ENCODE measurements at regions not wholly inside any gene's neighbourhood (a gene's known extent, or its start where the extent isn't known, plus 50 kb on each side); places are given as distances from the start of the nearest gene placed in this dataset.

GRCh38 chr2:137892739-137893138 lies 71.5 kb upstream of the HNMT start:
- Mint-ChIP-seq H3K36me3 (ENCODE audit: low read depth) (no peaks in the 10 kb centered on the region), H3K4me1 (peaks cover 21% of the 10 kb centered on the region), H3K27ac (ENCODE audit: unreplicated experiment) (no peak overlapping the region), H3K9me3 (no peaks in the 10 kb centered on the region), H3K27me3 (ENCODE audit: low read depth) (peaks cover 3% of the 10 kb centered on the region), H3K4me3 (no peak overlapping the region)
- no peak for DNase-seq (ENCODE audit: low read depth, low spot score)
- no peak for TF ChIP-seq CTCF (conservative IDR thresholded peaks at IDR 0.05)

GRCh38 chr2:137893145-137893544 lies 71.1 kb upstream of the HNMT start:
- Mint-ChIP-seq H3K9me3 (no peaks in the 10 kb centered on the region), H3K4me1 (peaks cover 21% of the 10 kb centered on the region), H3K27ac (ENCODE audit: unreplicated experiment) (no peak overlapping the region), H3K27me3 (ENCODE audit: low read depth) (peaks cover 3% of the 10 kb centered on the region), H3K4me3 (no peak overlapping the region), H3K36me3 (ENCODE audit: low read depth) (no peaks in the 10 kb centered on the region)
- TF ChIP-seq CTCF (conservative IDR thresholded peaks at IDR 0.05): no peak
- no peak for DNase-seq (ENCODE audit: low read depth, low spot score)

GRCh38 chr2:137896467-137896866 lies 67.8 kb upstream of the HNMT start:
- no peak overlapping the region for H3K27ac Mint-ChIP-seq (ENCODE audit: unreplicated experiment)
- no peaks in the 10 kb centered on the region for H3K27me3 Mint-ChIP-seq (ENCODE audit: low read depth)
- no peak for TF ChIP-seq CTCF (conservative IDR thresholded peaks at IDR 0.05)
- H3K9me3 Mint-ChIP-seq: no peaks in the 10 kb centered on the region
- peaks cover 21% of the 10 kb centered on the region for H3K4me1 Mint-ChIP-seq
- no peaks in the 10 kb centered on the region for H3K36me3 Mint-ChIP-seq (ENCODE audit: low read depth)
- no peak for DNase-seq (ENCODE audit: low read depth, low spot score)
- no peak overlapping the region for H3K4me3 Mint-ChIP-seq

GRCh38 chr2:137897082-137897481 lies 67.2 kb upstream of the HNMT start:
- no peak overlapping the region for H3K4me3 Mint-ChIP-seq
- H3K9me3 Mint-ChIP-seq: no peaks in the 10 kb centered on the region
- no peak overlapping the region for H3K27ac Mint-ChIP-seq (ENCODE audit: unreplicated experiment)
- H3K27me3 Mint-ChIP-seq (ENCODE audit: low read depth): no peaks in the 10 kb centered on the region
- H3K36me3 Mint-ChIP-seq (ENCODE audit: low read depth): no peaks in the 10 kb centered on the region
- DNase-seq (ENCODE audit: low read depth, low spot score): no peak
- H3K4me1 Mint-ChIP-seq: peaks cover 21% of the 10 kb centered on the region
- no peak for TF ChIP-seq CTCF (conservative IDR thresholded peaks at IDR 0.05)

- Mint-ChIP-seq H3K4me3 (no peak overlapping the region), H3K27me3 (ENCODE audit: low read depth) (no peaks in the 10 kb centered on the region), H3K4me1 (peaks cover 10% of the 10 kb centered on the region), H3K9me3 (no peaks in the 10 kb centered on the region), H3K27ac (ENCODE audit: unreplicated experiment) (no peak overlapping the region), H3K36me3 (ENCODE audit: low read depth) (no peaks in the 10 kb centered on the region)
- no peak for TF ChIP-seq CTCF (conservative IDR thresholded peaks at IDR 0.05)
- no peak for DNase-seq (ENCODE audit: low read depth, low spot score)
These were observed 63.7 kb upstream of the HNMT start for GRCh38 chr2:137900421-137901141.
